Adipocyte (in vitro differentiated cells): ENCODE measurements at regions not wholly inside any gene's neighbourhood (a gene's known extent, or its start where the extent isn't known, plus 50 kb on each side); places are given as distances from the start of the nearest gene placed in this dataset.
"Not testable (repeated sequence)": the region's sequence is repeated elsewhere in the genome, so short reads cannot be mapped to it uniquely, and the experiment has no call there.

ENCODE experiments used
- DNase-seq: peaks from one replicate; pipeline ENCODE4 v3.0.0-alpha.2; 2015; ENCODE audit warnings: low read depth
- H3K27me3 ChIP-seq: replicated peaks from 2 replicates; pipeline ENCODE4 v1.7.0; 2013; ENCODE audit warnings: mild to moderate bottlenecking, low read length, moderate library complexity; ENCODE audit not compliant: control insufficient read depth, insufficient read depth
- H3K36me3 ChIP-seq: 2 replicates; pipeline ENCODE4 v1.7.0; 2013; ENCODE audit warnings: low read length, mild to moderate bottlenecking, moderate library complexity; ENCODE audit not compliant: control insufficient read depth, insufficient read depth, severe bottlenecking
- H3K4me1 ChIP-seq: 2 replicates; pipeline ENCODE4 v1.7.0; 2013; ENCODE audit warnings: mild to moderate bottlenecking, low read length, moderate library complexity; ENCODE audit not compliant: control insufficient read depth, insufficient read depth
- H3K4me3 ChIP-seq: 2 replicates; pipeline ENCODE4 v1.7.0; 2013; ENCODE audit warnings: mild to moderate bottlenecking, low read length, moderate library complexity
- H3K9ac ChIP-seq: 2 replicates; pipeline ENCODE4 v1.7.0; 2013; ENCODE audit warnings: mild to moderate bottlenecking, low read length, moderate library complexity
- H3K9me3 ChIP-seq: 2 replicates; pipeline ENCODE4 v1.7.0; 2013; ENCODE audit warnings: mild to moderate bottlenecking, low read length, moderate library complexity; ENCODE audit not compliant: control insufficient read depth

DNA sequence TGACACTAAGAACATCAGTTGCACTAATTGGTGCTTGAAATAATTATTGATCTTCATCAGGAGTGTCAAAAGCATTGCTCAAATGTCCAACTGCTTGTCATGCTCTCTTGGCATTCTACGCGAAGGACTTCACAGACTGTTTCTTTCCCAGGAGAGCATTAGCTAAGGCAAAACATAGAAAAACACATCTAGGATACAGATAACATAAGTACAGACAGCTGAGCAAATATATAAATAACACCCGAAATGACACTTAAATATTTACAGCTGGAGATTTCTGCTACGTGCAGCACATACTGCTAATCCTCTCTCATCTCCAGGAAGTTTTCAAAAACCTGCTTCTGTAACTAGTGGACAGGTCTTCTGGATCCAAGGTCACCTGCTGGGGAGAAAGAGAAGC is 120.0 kb upstream of the PRMT8 start:
- no peaks in the 10 kb centered on the region for H3K4me1 ChIP-seq
- no peaks in the 10 kb centered on the region for H3K9me3 ChIP-seq
- DNase-seq, result no peak
- no peaks in the 10 kb centered on the region for H3K36me3 ChIP-seq
- no peak overlapping the region for H3K9ac ChIP-seq
- peaks cover 29% of the 10 kb centered on the region for H3K27me3 ChIP-seq
- no peak overlapping the region for H3K4me3 ChIP-seq

DNA sequence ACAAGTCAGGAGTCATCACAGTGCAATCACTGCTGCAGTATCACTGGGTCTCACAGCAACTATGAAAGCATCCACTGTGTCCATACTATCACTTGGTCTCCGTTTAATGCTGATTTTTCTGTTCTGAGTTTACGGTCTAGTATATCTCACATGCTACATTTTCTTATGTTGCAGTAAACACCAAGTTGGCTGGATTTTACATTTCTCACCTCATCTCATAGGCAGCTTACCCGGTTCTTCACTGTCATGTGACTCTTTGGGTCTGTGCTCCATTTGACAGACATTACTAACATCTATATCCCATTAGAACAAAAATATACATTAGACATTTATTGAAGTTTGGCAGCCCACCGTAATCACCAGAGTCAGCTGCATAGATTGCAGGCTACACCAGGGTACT is 115.7 kb upstream of the PRMT8 start:
- no peaks in the 10 kb centered on the region for H3K9me3 ChIP-seq
- H3K27me3 ChIP-seq, result peaks cover 10% of the 10 kb centered on the region
- no peak overlapping the region for H3K9ac ChIP-seq
- no peak overlapping the region for H3K4me3 ChIP-seq
- no peaks in the 10 kb centered on the region for H3K36me3 ChIP-seq
- H3K4me1 ChIP-seq, result peaks cover 7% of the 10 kb centered on the region
- DNase-seq, result no peak

DNA sequence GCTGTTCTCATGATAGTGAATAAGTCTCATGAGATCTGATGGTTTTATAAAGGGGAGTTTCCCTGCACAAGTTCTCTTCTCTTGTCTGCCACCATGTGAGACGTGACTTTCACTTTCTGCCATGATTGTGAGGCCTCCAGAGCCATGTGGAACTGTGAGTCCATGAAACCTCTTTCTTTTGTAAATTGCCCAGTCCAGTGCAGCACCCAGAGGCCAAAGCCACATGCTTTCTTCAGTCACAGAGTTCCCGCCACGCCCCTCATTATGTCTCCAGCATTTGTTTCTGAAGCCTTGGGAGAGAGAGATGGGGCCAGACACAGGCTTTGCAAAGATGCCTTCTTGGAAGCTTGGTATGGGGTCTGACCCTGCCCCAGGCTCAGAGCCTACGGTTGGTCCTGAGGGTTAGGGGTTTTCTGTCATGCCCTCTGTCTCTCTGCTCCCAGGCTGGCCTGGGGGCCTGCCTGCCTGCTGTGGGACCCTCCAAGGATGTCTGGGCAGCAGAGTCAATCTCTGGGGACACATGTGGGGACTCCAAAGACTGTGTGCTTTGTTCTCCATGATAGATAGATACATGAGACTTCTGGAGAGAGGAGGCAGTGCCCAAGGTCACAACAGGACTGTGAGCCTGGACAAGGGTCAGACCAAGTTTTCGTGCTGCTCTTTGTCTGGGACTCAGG is 114.1 kb upstream of the PRMT8 start:
- Histone ChIP-seq H3K4me3 (no peak overlapping the region), H3K9me3 (no peaks in the 10 kb centered on the region), H3K4me1 (peaks cover 19% of the 10 kb centered on the region), H3K27me3 (peaks cover 10% of the 10 kb centered on the region), H3K9ac (no peak overlapping the region), H3K36me3 (no peaks in the 10 kb centered on the region)
- DNase-seq, result no peak

DNA sequence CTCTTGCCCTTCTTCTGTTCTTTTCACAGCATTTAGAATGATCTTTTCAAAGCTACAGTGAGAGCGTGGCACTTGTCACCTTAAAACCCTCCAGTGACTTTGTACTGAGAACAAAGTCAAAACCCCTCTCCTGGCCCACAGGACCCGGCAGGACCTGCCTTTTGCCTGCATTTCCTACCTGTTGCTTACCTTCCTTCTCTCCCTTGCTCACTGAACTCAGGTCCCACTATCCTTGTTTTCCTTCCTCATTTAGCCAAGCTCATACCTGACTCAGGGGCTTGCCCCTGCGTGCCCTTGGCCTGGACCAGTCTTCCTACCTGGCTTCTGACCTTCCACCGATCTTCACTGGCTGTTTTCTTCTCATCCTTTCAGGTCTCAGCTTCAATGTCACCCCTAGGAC is 112.3 kb upstream of the PRMT8 start:
- no peaks in the 10 kb centered on the region for H3K36me3 ChIP-seq
- H3K27me3 ChIP-seq, result peaks cover 10% of the 10 kb centered on the region
- peaks cover 19% of the 10 kb centered on the region for H3K4me1 ChIP-seq
- no peak overlapping the region for H3K4me3 ChIP-seq
- H3K9ac ChIP-seq, result no peak overlapping the region
- no peak for DNase-seq
- no peaks in the 10 kb centered on the region for H3K9me3 ChIP-seq

DNA sequence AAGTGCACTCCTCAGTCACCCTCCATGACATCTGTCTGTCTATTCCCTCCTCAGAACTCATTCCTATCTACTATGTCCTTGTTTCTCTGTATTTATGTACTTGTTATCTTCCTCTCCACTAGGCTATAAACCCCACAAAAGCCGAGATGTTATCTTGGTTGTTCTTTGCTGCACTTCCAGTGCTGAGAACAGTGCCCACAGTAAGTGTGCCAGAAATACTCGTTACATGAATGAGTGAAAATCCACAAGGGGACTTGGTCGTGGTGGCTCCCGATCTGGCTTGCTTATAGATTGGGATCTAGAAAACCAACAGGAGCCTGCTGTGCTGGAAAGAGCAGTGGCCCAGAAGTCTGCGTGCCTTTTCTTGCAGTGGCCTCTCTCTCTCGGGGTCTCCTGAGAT is 111.9 kb upstream of the PRMT8 start:
- Histone ChIP-seq H3K9me3 (no peaks in the 10 kb centered on the region), H3K36me3 (no peaks in the 10 kb centered on the region), H3K4me1 (peaks cover 19% of the 10 kb centered on the region), H3K27me3 (peaks cover 10% of the 10 kb centered on the region), H3K9ac (no peak overlapping the region), H3K4me3 (no peak overlapping the region)
- DNase-seq, result no peak

DNA sequence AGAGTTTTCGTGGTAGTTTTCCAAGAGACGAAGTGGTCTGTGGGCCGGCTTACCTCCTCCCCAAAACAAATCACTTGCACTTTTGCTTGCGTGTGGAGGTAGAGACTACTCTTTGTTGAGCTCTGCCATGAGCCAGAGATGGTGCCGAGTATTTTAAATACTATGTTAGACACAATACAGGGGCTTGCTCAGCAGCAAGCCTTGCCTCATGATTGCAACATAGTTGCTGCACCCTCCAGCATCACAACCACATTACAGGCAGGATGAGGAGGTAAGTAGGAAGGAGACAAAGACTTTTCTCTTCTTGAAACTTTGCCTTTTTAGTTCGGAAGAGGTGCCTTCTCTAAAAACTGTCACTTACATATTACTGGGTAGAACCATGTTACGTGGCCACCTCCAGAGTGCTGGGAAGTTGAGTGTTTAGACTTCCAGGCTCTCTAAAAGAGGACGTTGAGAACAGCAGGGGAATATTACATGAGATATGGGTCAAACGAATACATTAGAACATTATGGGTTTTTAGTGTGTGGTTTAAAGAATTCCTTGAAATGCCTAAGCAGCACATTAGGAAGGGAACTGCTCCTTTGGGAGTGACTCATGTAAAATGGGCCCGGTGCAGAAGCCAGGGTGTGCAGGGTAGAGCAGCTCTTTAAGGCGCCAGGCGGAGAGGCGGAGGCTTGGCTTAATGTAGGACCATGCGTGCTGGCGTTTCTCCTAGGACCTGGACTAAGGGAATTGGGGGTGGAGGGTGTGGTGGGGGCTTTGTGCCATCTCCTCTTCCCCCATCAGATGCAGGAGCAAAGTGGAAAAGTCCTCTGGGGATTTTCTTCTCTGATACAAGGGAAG is 110.6 kb upstream of the PRMT8 start:
- H3K27me3 ChIP-seq, result peaks cover 8% of the 10 kb centered on the region
- H3K4me1 ChIP-seq, result peaks cover 19% of the 10 kb centered on the region
- no peaks in the 10 kb centered on the region for H3K36me3 ChIP-seq
- peak overlapping the region; percentile 37 for H3K4me3 ChIP-seq
- peak overlapping the region; percentile 27 for H3K9ac ChIP-seq
- DNase-seq, result no peak
- H3K9me3 ChIP-seq, result no peaks in the 10 kb centered on the region

DNA sequence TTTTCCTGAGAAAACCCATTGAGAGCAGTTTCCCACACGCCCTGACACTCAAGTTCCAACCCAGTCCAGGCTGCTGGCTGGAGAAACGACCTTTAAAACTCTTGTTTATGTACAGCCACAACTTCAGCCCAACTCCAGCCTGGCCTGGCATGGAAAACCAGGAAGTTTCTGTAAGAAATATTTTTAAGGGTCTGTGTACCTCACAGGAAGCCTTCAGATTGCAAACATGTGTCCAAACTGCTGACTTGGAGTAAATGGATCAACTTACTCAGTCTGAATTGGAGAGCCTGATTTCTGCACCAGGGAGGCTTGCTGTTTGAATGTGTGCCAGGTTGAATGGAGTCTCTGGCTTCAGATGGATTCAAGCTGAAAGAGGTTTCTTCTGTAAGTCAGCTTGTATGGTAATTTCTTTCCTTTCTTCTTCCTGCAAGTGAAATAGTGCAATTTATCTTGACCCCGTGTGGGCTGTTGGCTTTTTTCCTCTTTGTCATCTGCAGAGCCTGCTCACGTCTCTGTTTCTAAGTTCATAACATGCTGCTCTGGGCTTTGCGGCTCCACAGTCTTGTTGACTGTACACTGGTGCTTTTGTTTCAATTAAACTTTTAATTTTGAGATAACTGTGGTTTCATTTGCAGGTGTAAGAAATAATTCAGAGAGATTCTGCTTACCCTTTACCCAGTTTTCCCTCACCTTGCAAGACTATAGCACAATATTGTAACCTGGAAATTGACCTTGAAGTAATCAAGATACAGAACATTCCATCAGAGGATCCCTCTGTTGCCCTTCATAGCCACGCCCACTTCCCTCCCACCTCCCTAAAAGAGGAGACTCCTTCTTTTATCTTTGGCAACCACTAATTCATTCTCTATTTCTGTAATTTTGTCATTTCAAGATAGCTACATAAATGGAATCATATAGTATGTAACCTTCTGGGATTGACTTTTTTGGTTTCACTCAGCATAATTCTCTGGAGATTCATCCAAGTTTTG is 109.7 kb upstream of the PRMT8 start:
- peaks cover 19% of the 10 kb centered on the region for H3K4me1 ChIP-seq
- peak; percentile 4 for DNase-seq
- peak overlapping the region; percentile 27 for H3K9ac ChIP-seq
- H3K9me3 ChIP-seq, result no peaks in the 10 kb centered on the region
- peaks cover 5% of the 10 kb centered on the region for H3K27me3 ChIP-seq
- no peaks in the 10 kb centered on the region for H3K36me3 ChIP-seq
- peak overlapping the region; percentile 37 for H3K4me3 ChIP-seq

DNA sequence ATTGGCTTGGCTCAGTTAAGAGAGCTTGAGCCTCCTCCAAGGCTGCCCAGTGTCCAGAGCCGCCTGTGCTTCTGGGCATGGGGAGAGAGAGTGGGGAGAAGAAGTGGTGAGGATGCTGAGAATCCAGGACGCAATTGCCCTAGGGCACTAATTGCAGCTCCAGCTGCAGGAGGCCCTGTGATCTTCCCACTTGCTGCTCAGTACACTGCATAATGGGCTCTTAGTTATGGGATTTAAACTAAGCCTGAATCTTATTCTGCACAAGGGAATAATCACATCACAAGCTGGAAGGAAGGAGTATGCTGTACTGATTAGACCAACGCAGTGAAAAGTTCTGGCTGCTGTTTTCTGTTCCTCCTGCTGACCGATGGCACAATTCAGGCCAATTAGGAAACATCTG is 101.0 kb upstream of the PRMT8 start:
- DNase-seq, result no peak
- Histone ChIP-seq H3K4me1 (no peaks in the 10 kb centered on the region), H3K9ac (no peak overlapping the region), H3K36me3 (no peaks in the 10 kb centered on the region), H3K27me3 (peaks cover 21% of the 10 kb centered on the region), H3K4me3 (no peak overlapping the region), H3K9me3 (no peaks in the 10 kb centered on the region)

DNA sequence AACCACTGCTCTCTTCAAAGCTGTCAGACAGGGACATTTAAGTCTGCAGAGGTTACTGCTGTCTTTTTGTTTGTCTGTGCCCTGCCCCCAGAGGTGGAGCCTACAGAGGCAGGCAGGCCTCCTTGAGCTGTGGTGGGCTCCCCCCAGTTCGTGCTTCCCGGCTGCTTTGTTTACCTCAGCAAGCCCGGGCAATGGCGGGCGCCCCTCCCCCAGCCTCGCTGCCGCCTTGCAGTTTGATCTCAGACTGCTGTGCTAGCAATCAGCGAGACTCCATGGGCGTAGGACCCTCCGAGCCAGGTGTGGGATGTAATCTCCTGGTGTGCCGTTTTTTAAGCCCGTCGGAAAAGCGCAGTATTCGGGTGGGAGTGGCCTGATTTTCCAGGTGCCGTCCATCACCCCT is 93.4 kb upstream of the PRMT8 start:
- H3K9me3 ChIP-seq, H3K36me3 ChIP-seq, H3K9ac ChIP-seq, DNase-seq, H3K4me3 ChIP-seq, H3K4me1 ChIP-seq: not testable (repeated sequence)
- H3K27me3 ChIP-seq, result peaks cover 10% of the 10 kb centered on the region

DNA sequence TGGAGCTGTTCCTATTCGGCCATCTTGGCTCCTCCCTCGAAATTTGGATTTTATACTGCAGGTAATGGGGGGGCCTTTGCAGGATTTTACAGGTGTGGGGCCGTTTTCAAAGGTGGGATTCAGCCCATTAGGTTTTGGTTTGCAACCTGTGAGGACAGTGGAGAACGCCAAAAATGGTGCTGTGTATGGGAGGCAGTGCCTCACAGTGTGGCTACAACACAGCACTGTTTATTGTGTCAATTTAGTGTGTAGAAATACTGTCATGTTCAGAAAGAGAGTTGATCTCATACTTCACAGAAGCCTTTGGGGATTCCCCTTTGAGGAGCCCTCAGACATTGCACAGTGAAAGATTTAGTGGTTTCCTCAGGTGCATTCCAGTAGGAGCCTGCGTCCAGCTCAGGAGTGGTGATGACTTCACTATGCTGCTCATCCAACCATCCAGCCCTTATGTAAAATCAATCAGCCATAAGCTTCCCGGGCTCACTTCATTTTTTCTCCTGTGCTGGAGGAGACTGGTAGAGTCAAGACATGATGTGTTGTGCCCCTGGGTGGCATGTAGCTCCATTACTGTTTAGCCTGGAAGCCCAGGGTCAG is 92.7 kb upstream of the PRMT8 start:
- H3K4me1 ChIP-seq, result no peaks in the 10 kb centered on the region
- DNase-seq, result no peak
- H3K36me3 ChIP-seq, result no peaks in the 10 kb centered on the region
- H3K9ac ChIP-seq, result no peak overlapping the region
- H3K27me3 ChIP-seq, result peaks cover 10% of the 10 kb centered on the region
- no peak overlapping the region for H3K4me3 ChIP-seq
- H3K9me3 ChIP-seq, result no peaks in the 10 kb centered on the region
